PC-9 (cell line): ENCODE measurements at regions not wholly inside any gene's neighbourhood (a gene's known extent, or its start where the extent isn't known, plus 50 kb on each side); places are given as distances from the start of the nearest gene placed in this dataset.

Source experiments
- BruUV-seq: library from RNA; stranded (reverse); fragments of 400-500 nt; replicated peaks from 2 replicates; lab custom pipeline; 2021; lab: Mats Ljungman, UMichigan
- CTCF ChIA-PET: fragments of 300-600 bp; sonication (Branson Sonifier 250); formaldehyde crosslinking; loops from one replicate; lab custom pipeline; 2022; ENCODE audit warnings: antibody characterized with exemption; lab: Charles Lee
- POLR2A ChIA-PET: fragments of 300-600 bp; sonication (Branson Sonifier 250); formaldehyde crosslinking; loops from one replicate; lab custom pipeline; 2022; ENCODE audit warnings: antibody characterized with exemption; ENCODE audit not compliant: unreplicated experiment; lab: Charles Lee
- DNase-seq, 2 experiments: peaks; one replicate each; pipeline versions ENCODE4 v3.0.0 to v3.0.0-alpha.2; 2015 to 2022; ENCODE audit warnings: mixed read lengths in 1 of 2
- H2AFZ ChIP-seq: fragments of 200-600 bp; sonication (generic); 2 replicates; pipeline ENCODE4 v1.8.1; 2017; ENCODE audit warnings: antibody characterized with exemption
- H3F3A ChIP-seq: fragments of 200-600 bp; sonication (generic); 2 replicates; pipeline ENCODE4 v1.8.1; 2017; ENCODE audit warnings: antibody characterized with exemption, mild to moderate bottlenecking, low read depth; ENCODE audit not compliant: insufficient read depth
- H3K27ac ChIP-seq: fragments of 200-600 bp; sonication (generic); 2 replicates; pipeline ENCODE4 v1.6.1; 2016; ENCODE audit warnings: mixed run types
- H3K27me3 ChIP-seq: fragments of 200-600 bp; sonication (generic); 2 replicates; pipeline ENCODE4 v1.6.1; 2016; ENCODE audit warnings: low read depth, mixed run types; ENCODE audit not compliant: insufficient read depth
- H3K36me3 ChIP-seq: fragments of 200-600 bp; sonication (generic); 2 replicates; pipeline ENCODE4 v1.6.1; 2016; ENCODE audit warnings: low read depth, mixed run types
- H3K4me1 ChIP-seq: fragments of 200-600 bp; sonication (generic); replicated peaks from 2 replicates; pipeline ENCODE4 v1.6.1; 2016; ENCODE audit warnings: mixed run types; ENCODE audit not compliant: insufficient read depth
- H3K4me2 ChIP-seq: fragments of 200-600 bp; sonication (generic); 2 replicates; pipeline ENCODE4 v1.6.1; 2017; ENCODE audit warnings: mixed run types
- H3K4me3 ChIP-seq: fragments of 200-600 bp; sonication (generic); 2 replicates; pipeline ENCODE4 v1.6.1; 2016; ENCODE audit warnings: mixed run types
- H3K79me2 ChIP-seq: fragments of 200-600 bp; sonication (generic); 2 replicates; pipeline ENCODE4 v1.6.1; 2017; ENCODE audit warnings: low read depth, mixed run types
- H3K9me2 ChIP-seq: fragments of 200-600 bp; sonication (generic); 2 replicates; pipeline ENCODE4 v1.8.1; 2017; ENCODE audit warnings: mild to moderate bottlenecking; ENCODE audit not compliant: insufficient read depth
- H3K9me3 ChIP-seq: fragments of 200-600 bp; sonication (generic); 2 replicates; pipeline ENCODE4 v1.8.1; 2016; ENCODE audit warnings: low read depth; ENCODE audit not compliant: insufficient read depth
- H4K20me1 ChIP-seq: fragments of 200-600 bp; sonication (generic); 2 replicates; pipeline ENCODE4 v1.8.1; 2017; ENCODE audit not compliant: insufficient read depth
- EZH2 ChIP-seq: fragments of 200-600 bp; sonication (generic); IDR thresholded peaks from 2 replicates; pipeline ENCODE4 v1.8.0; 2017; ENCODE audit warnings: antibody characterized with exemption, low read depth
- intact Hi-C: fragments of 100-400 bp; cut with micrococcal nuclease; formaldehyde crosslinking; loops from one replicate; pipeline ENCODE4 v1.10.0; 2022; ENCODE audit not compliant: unreplicated experiment
- TF ChIP-seq, protein P1 (sequence below): fragments of 200-600 bp; sonication (generic); conservative IDR thresholded peaks from 2 replicates; pipeline ENCODE4 v1.6.1; 2017; ENCODE audit warnings: mixed run types, antibody characterized with exemption, mild to moderate bottlenecking, moderate library complexity

DNA sequence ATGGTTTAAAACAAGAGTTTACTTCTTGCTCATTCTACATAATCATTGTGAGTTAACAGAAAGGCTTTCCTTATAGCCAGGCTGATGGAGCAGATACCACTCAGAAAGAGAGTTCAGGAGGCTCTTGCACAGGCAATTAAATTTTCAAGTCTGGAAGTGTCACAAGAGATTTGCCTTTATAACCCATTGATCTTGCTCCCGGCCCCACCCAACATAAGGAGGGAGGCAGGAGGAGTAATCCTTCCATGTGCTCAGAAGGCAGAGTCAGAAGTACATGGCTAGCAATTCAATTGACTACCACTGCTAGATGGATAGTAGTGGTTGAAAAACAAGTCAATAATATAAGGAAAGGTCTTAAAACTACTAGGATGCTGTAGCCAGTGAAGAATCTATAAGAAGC lies 346.3 kb upstream of the CDH11 start:
- Histone ChIP-seq H3K36me3 (no peaks in the 10 kb centered on the region), H3K79me2 (no peaks in the 10 kb centered on the region), H3K4me3 (no peak overlapping the region), H2AFZ (no peak overlapping the region), H3K9me3 (no peaks in the 10 kb centered on the region), H3F3A (no peaks in the 10 kb centered on the region; the same call in 1 of the 2 replicates), H3K4me1 (no peaks in the 10 kb centered on the region), H3K9me2 (no peaks in the 10 kb centered on the region; the same call in 1 of the 2 replicates), H3K27ac (no peak overlapping the region), H3K4me2 (no peak overlapping the region), H3K27me3 (no peaks in the 10 kb centered on the region), H4K20me1 (no peaks in the 10 kb centered on the region)
- DNase-seq = no peak
- CTCF ChIA-PET = no interaction called here
- POLR2A ChIA-PET = no interaction called here
- intact Hi-C loops = no loop called here
- no TSS peak for BruUV-seq
- TF ChIP-seq, protein P1, sequence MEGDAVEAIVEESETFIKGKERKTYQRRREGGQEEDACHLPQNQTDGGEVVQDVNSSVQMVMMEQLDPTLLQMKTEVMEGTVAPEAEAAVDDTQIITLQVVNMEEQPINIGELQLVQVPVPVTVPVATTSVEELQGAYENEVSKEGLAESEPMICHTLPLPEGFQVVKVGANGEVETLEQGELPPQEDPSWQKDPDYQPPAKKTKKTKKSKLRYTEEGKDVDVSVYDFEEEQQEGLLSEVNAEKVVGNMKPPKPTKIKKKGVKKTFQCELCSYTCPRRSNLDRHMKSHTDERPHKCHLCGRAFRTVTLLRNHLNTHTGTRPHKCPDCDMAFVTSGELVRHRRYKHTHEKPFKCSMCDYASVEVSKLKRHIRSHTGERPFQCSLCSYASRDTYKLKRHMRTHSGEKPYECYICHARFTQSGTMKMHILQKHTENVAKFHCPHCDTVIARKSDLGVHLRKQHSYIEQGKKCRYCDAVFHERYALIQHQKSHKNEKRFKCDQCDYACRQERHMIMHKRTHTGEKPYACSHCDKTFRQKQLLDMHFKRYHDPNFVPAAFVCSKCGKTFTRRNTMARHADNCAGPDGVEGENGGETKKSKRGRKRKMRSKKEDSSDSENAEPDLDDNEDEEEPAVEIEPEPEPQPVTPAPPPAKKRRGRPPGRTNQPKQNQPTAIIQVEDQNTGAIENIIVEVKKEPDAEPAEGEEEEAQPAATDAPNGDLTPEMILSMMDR = no peak
- TF ChIP-seq EZH2 = no peak

DNA sequence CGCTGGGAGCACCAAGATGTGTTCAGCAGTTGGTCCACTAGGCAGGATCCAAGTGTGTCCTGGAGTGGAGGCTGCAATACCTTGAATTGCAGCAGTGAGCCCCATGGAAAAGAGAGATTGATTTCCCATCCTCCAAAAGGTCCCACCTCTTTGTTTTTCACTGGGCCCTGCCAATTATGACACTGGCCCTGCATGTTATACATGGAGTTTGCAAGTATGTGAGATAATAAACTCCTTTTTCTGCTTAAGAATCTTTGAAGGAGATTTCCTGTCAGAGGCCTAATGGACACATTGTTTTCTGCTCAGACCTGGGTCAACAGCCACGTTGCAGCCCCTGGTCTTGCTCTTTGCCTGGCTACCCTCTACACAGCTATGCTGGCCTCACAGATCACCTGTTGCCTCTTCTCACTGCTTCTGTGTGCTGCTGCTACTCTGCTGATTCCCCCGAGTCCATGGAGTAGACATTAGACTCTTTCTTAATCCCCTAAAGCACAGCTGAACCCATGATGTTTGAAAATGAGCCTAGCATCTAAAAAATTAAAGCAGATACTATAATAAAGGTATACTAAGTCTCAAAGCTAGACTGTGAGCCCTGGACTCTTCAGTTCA lies 341.9 kb upstream of the CDH11 start:
- Histone ChIP-seq H3K9me3 (no peaks in the 10 kb centered on the region), H3K4me1 (no peaks in the 10 kb centered on the region), H3K36me3 (no peaks in the 10 kb centered on the region), H2AFZ (no peak overlapping the region), H3K9me2 (no peaks in the 10 kb centered on the region; the same call in 1 of the 2 replicates), H3F3A (no peaks in the 10 kb centered on the region; the same call in 1 of the 2 replicates), H3K27me3 (peaks cover 6% of the 10 kb centered on the region), H3K4me2 (no peak overlapping the region), H3K4me3 (no peak overlapping the region), H4K20me1 (no peaks in the 10 kb centered on the region), H3K79me2 (no peaks in the 10 kb centered on the region), H3K27ac (no peak overlapping the region)
- no TSS peak for BruUV-seq
- TF ChIP-seq EZH2 = no peak
- TF ChIP-seq, protein P1 = no peak
- ChIA-PET POLR2A (no interaction called here), CTCF (no interaction called here)
- intact Hi-C loops = no loop called here
- DNase-seq = no peak

- intact Hi-C loops = no loop called here
- Histone ChIP-seq H3K79me2 (no peaks in the 10 kb centered on the region), H3K36me3 (no peaks in the 10 kb centered on the region), H3K27ac (no peak overlapping the region), H3K9me3 (no peaks in the 10 kb centered on the region), H3K4me3 (no peak overlapping the region), H4K20me1 (no peaks in the 10 kb centered on the region), H3K4me1 (no peaks in the 10 kb centered on the region), H3F3A (no peaks in the 10 kb centered on the region), H3K27me3 (peaks cover 21% of the 10 kb centered on the region), H3K4me2 (no peak overlapping the region), H2AFZ (no peak overlapping the region), H3K9me2 (no peaks in the 10 kb centered on the region)
- POLR2A ChIA-PET = no interaction called here
- CTCF ChIA-PET = no interaction called here
- no peak for TF ChIP-seq EZH2
- TF ChIP-seq, protein P1 = no peak
- no peak for DNase-seq
- no TSS peak for BruUV-seq
These were observed 335.2 kb upstream of the CDH11 start for GRCh38 chr16:65457084-65457483.
